ENCODE measurements at regions not wholly inside any gene's neighbourhood (a gene's known extent, or its start where the extent isn't known, plus 50 kb on each side); places are given as distances from the start of the nearest gene placed in this dataset.

DNA sequence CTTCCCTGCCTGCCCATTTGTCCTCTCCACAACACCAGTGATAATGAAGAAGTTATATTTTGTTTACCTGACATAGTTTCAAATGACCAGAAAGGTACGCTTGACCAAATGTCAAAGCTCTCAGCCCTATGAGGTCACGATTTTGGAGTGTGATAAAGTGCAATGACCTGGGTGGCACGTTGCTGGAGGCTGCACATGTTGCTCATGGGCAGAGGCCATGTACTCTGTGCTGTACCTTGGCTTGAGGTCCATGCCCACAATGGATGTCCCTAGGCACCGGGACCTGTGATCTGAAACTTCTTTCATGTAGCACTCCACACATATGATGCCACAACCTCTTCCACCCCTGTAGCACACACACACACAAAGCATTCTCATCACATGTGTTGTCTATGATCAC, 164.0 kb upstream of the HEY2 start:
- dilution Hi-C loops (cut with HindIII; ENCODE audit: low sequenced_read_pairs, unreplicated experiment) (no loop called here), in situ Hi-C loops (cut with MboI; ENCODE audit: low sequenced_read_pairs) (no loop called here), intact Hi-C loops (cut with micrococcal nuclease) (no loop called here)
- CTCF ChIA-PET = no interaction called here
- Histone ChIP-seq H2BK120ac (ENCODE audit: low read depth, low read length) (no peak overlapping the region), H3K4me3 (ENCODE audit: insufficient read depth, low read depth, low read length) (no peak overlapping the region), H2AFZ (replicated peaks; ENCODE audit: low read length, poor library complexity) (no peak overlapping the region), H3K9me1 (ENCODE audit: insufficient read depth, low read length) (no peaks in the 10 kb centered on the region), H2BK20ac (ENCODE audit: low read depth, low read length) (no peak overlapping the region), H3K4me1 (ENCODE audit: control insufficient read depth, insufficient read depth, low read length) (no peaks in the 10 kb centered on the region), H3K23ac (ENCODE audit: low read depth, low read length) (no peak overlapping the region), H3K56ac (ENCODE audit: extremely low read depth, insufficient read depth, low read length) (no peak overlapping the region), H3K27ac (ENCODE audit: insufficient read depth, low read length) (no peak overlapping the region), H3K4me2 (ENCODE audit: low read depth, low read length) (no peak overlapping the region), H3K27me3 (ENCODE audit: control insufficient read depth, insufficient read depth, low read length) (no peaks in the 10 kb centered on the region), H3K36me3 (ENCODE audit: control insufficient read depth, insufficient read depth, low read length) (no peaks in the 10 kb centered on the region), H3K18ac (ENCODE audit: low read depth, low read length) (no peak overlapping the region), H3K79me1 (ENCODE audit: low read depth in 1 of 2, low read length in 2 of 2) (no peaks in the 10 kb centered on the region), H3K9ac (ENCODE audit: low read depth, low read length) (no peak overlapping the region), H4K91ac (ENCODE audit: insufficient read depth, low read depth, low read length) (no peak overlapping the region), H2AK9ac (replicated peaks; ENCODE audit: low read depth, low read length, poor library complexity) (no peak overlapping the region), H2AK5ac (ENCODE audit: low read depth, low read length) (no peak overlapping the region), H2BK15ac (ENCODE audit: low read depth, low read length) (no peak overlapping the region), H2BK5ac (ENCODE audit: low read depth, low read length, poor library complexity, severe bottlenecking) (no peak overlapping the region), H4K8ac (ENCODE audit: low read depth in 2 of 2, low read length in 2 of 2) (no peak overlapping the region), H3K9me3 (ENCODE audit: control insufficient read depth, insufficient read depth, low read length) (no peaks in the 10 kb centered on the region), H3K14ac (replicated peaks; ENCODE audit: low read depth, low read length) (no peak overlapping the region), H4K5ac (ENCODE audit: low read depth, low read length) (no peak overlapping the region), H3K4ac (ENCODE audit: low read depth, low read length) (no peak overlapping the region), H4K20me1 (ENCODE audit: insufficient read depth, low read length) (no peaks in the 10 kb centered on the region)
- DNase-seq = no peak
- POLR2A ChIA-PET (ENCODE audit: unreplicated experiment) = no interaction called here
- WGBS, 2 experiments (ENCODE audit: extremely low coverage in 2 of 2, insufficient read length in 1 of 2) = no CpG with 5 or more reads among the region's 4 CpGs
- no TSS peak for BruUV-seq (replicated peaks)
- no peak for ATAC-seq (ENCODE audit: low read depth)
- TF ChIP-seq SMC3 (IDR thresholded peaks at IDR 0.05; ENCODE audit: low read depth, low read length) = no peak
- TF ChIP-seq CEBPB (IDR thresholded peaks at IDR 0.05; ENCODE audit: low read depth, low read length) = no peak
- TF ChIP-seq RCOR1 (IDR thresholded peaks at IDR 0.05; ENCODE audit: insufficient replicate concordance, low read length) = no peak
- TF ChIP-seq, protein P1, sequence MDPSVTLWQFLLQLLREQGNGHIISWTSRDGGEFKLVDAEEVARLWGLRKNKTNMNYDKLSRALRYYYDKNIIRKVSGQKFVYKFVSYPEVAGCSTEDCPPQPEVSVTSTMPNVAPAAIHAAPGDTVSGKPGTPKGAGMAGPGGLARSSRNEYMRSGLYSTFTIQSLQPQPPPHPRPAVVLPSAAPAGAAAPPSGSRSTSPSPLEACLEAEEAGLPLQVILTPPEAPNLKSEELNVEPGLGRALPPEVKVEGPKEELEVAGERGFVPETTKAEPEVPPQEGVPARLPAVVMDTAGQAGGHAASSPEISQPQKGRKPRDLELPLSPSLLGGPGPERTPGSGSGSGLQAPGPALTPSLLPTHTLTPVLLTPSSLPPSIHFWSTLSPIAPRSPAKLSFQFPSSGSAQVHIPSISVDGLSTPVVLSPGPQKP (IDR thresholded peaks at IDR 0.05; ENCODE audit: borderline replicate concordance, low read depth, low read length) = no peak
- TF ChIP-seq, protein P2, sequence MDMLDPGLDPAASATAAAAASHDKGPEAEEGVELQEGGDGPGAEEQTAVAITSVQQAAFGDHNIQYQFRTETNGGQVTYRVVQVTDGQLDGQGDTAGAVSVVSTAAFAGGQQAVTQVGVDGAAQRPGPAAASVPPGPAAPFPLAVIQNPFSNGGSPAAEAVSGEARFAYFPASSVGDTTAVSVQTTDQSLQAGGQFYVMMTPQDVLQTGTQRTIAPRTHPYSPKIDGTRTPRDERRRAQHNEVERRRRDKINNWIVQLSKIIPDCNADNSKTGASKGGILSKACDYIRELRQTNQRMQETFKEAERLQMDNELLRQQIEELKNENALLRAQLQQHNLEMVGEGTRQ (IDR thresholded peaks at IDR 0.05; ENCODE audit: low read depth, low read length) = no peak
- TF ChIP-seq MAZ (IDR thresholded peaks at IDR 0.05; ENCODE audit: borderline replicate concordance, low read depth, low read length) = no peak
- TF ChIP-seq FOS (IDR thresholded peaks at IDR 0.05; ENCODE audit: low read depth, low read length) = no peak
